GM21526 (cell line): ENCODE measurements at regions not wholly inside any gene's neighbourhood (a gene's known extent, or its start where the extent isn't known, plus 50 kb on each side); places are given as distances from the start of the nearest gene placed in this dataset.

Experiments used
- ATAC-seq: cut with Tn5 transposase; IDR thresholded peaks from one replicate; pipeline ENCODE4 v1.9.1; 2021; ENCODE audit warnings: moderate library complexity; ENCODE audit not compliant: unreplicated experiment, low FRiP score

DNA sequence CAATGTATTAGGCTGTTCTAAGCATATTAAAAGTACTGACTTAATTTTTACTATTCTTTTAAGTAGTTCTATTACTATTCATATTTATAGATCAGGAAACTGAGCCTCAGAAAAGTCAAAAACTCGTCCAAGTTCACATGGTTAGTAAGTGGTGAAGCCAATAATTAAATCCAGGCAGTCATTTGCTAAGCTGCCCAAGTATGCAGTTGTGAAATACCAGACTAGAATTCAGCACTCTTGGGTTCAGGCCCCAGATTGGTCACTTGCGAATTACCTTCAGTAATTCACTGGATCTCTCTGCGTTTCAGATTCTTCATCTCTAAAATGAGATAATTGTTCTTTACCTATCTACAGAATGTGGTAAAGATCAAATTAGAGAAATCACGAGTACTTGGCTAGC, 161.9 kb upstream of the CADPS start:
- ATAC-seq, result no peak

DNA sequence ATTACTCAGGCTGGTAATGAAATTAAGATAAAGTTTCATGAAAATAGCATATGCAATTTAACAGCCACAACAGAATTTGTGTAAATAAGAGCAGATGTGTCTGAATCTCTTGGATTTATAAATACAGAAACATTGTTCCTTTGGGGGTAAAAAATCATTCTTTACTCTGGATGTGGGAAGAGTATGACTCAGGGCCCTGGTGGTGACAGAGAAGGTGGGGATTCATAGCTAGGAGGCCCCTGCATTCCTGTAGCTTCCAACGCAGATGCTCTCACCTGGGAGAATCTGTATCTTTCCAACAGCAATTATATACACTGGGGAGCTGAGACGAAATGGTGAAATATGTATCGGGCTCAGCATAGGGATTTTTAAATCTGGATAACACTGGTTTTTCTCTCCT, 167.6 kb upstream of the CADPS start:
- ATAC-seq, result no peak

DNA sequence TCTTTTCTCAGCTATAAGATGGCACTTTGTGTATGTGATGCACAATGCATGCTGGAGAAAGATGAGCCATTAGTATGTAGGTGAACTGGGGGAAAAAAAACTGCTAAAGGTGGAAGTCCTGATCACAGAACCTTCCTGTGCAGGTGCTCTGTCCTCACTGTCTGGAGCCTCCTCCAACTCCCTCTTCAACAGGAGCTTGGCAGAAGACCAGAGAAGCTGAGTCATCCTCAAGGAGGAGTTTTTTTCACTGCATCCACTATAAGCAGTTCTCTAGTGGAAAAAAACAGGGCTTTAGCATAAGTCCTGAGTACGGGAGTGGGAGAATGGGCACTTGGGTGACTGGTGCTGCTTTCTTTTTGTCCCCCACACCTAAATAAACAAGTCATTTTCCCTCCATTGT, 168.4 kb upstream of the CADPS start:
- ATAC-seq, result no peak

DNA sequence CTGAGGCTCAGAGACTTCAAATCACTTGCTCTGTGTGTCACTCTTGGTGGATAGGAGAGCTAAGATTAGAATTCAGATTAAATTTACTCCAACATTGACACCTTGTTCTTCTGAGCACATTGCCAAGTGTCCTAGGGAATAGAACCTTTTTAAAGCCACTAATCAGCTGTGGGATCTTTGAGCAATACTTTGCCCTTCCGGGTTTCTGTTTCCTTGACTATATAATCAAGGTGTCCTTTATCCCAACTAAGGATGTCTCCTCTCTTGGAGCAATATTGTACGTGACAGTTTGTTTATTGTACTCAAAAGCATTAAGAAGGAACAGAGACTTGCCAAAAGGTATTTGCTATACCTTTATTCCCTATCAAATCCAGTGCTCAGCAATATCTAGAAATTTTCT, 170.9 kb upstream of the CADPS start:
- no peak for ATAC-seq

DNA sequence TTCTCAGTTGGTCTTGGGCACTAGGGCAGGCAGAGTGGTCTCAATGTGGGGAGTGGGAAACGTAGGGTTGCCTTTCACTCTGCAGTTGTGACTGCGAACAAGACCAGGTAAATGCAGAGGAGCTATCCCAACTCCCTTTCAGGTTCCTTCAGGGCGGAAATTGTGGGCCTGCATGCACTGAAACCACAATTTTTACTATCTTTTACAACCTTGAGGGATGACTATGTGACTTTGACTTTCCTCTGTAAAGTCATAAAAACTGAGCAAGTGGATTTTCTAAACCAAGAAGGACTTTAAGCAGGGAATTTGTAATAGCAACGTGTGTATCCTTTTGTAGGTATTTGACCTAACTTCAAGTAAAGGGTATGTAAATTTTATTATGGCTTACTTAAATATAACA, 171.4 kb upstream of the CADPS start:
- ATAC-seq, result no peak

DNA sequence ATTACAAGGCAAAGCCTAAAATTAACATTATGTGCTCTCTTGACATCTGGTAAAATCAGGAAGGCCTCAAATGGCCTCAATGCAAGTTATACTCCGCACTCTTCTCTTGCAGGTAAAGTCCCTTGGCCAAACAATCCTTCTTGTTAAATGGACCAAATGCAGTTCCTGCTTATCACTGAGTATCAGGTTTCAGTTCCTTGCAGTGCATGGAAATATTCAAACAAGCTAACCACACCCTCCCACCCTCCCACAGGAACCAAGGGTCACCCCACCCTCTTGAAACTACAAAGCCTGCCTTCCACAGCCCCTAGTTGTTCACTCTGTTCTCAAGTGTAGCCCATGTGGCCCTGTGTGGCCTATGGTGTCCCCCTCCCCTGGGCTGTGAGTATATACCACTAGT, 171.9 kb upstream of the CADPS start:
- no peak for ATAC-seq

DNA sequence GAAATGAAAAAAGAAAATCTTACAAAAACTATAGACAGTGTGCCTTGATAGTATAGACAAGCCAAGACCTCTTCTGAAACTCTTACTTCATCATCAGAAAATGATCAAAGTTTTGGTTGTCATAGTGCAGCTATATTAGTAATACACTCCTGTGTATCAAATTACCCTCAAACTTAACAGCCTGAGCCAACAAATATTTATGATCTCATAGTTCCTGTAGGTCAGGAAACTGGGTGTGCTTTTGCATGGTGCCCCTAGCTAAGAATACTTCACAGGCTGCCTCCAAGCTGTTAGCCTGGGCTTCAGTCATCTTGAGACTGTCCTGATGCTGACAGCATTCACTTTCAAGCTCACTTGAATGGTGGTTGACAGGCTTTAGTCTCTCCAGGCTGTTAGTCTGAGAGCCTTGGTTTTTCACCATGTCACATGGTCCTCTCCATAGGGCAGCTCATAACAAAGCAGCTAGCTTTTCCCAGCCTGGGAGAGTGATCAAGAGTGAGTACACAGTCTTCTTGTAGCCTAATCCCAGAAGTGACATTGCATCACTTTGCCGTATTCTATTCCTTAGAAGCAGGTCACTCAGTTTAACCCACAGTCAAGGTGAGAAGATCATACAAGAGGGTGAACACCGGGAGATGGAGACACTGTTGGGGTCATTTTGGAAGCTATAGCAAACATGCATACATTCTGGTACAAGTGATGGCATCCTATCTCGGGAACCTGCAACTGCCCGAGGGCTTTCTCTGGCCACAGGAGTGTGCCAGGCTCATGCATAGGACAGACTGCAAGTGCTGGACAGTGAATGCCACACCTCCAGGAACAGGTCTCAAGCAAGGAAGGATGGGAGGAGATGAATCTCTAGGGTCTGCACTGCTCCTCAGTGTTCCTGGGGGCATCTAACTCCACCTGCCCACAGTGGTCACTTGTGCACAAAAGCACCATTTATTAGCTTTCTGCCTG, 173.4 kb upstream of the CADPS start:
- ATAC-seq, result no peak

DNA sequence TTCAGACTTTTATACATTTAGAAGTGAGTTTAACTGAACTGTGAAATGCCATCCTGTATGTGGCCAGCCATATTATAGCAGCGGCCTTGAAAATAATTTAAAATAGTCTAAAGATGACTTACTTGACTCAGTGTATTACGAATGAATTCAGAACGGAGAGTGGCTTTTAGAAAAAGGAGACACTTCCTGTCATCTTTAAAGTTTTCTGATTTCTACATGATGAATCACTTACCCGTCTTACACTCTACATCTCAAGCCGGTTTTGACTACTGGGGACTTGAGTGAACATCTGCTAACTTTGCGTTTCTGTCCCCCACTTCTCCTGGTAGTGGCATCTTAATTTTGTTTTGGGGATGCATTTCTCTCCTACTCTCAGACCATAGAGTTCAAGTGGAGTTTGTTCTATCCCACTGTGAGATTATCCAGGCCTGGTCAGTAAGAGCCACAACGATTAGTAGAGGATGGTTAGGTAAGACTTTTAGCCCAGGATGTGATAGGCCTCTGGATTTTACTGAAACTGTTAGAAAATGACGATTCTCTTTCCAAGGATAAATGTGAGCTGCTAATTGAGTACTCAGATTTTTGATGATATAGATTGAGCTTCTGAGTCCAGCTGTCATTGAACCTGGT, 175.4 kb upstream of the CADPS start:
- no peak for ATAC-seq

DNA sequence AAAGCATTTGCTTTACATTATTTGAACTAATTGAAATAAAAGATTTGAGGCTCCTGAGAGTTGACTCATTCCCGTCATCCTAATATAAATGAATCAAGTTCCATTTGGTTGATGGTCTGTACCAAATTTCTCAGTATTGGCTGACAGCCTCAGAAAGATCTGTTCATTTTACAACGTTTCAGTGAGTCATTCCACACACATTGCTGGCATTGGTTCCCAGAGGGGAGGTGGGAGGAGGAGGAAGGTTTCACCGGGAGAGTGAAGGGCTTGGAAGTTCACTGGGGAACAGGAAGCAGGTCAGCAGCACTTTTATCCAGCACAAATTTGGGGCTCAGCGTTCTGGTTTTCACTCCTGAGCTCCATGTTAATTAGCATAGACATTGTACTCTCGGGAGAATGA, 176.7 kb upstream of the CADPS start:
- no peak for ATAC-seq

DNA sequence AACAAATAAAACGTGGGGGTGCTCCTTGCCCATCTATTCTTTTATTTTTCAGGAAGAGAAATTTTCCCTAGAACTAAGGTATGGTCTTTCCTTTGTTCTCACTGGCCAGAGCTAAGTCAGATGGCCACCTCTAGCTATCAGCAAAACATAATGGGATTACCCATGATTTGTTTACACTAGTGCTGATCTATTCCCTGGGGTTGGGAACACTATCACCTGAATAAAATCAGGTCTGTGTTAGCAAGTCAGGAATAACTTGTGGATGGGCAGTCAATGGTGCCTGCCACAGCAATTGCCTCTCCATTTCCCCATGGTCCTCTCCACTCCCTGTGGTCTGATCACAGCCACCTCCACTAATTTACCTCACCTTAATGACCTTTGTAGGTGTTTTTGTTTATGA, 181.7 kb upstream of the CADPS start:
- ATAC-seq, result no peak

DNA sequence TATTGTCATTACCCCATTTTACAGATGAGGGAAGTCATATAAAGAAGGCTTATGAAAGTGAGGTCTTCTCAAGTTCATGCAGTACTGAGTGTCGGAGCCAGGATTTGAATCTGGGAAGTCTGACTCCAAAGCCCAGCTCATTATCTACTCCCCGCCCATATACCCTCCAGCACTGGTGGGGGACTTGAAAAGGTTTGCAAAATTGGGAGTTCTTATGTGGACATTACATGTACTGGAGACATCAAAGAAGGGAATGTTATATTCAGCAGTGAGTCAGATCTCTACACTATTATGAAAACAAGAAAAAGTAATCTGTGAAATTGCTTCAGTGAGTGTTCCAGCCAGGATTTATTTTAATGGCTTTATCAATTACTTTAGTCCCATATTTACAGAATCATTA, 185.2 kb upstream of the CADPS start:
- no peak for ATAC-seq

DNA sequence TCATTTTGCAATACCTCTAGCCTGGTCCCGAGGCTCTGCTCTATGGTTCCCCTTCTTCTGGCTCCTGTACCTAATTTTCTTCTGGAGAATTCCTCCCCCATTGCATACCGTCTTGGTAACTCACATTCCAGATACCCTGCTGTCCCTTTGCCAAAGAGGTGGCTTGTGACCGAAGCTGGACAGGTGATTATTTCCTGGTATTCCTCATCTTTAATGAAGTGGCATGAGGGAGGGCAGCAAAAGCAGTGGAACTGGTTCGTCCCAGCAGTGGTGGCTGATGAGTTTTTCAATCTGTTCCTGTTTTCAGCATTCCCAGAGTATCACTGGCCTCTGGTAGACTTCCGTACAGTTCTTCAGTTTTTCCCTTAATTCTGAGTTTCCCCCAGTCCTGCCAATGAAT, 186.2 kb upstream of the CADPS start:
- ATAC-seq, result no peak

DNA sequence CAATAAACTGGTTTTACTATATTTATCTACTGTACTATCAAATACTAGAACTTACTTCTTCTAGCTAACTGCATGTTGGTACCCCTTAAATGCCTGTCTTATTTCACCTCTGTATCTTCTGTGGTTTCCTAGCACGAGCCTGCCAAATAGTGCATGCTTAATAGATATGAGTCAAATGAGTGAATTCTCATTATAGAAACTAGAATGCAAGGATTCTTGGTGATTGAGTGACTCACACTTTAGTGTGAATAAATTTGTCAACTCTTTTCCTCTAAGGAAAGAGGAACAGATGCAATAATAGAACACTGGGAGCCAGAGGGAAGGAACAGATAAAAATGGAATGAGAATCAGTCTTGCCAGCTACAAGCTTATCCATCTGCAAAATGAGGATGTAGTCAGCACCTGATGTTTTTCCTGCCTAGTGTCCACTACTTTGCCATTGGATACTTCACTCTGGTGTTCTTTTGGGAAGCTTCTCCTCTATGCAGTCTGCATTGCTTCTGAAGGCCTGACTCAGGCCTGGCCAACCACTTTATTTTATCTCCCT, 189.1 kb upstream of the CADPS start:
- no peak for ATAC-seq

DNA sequence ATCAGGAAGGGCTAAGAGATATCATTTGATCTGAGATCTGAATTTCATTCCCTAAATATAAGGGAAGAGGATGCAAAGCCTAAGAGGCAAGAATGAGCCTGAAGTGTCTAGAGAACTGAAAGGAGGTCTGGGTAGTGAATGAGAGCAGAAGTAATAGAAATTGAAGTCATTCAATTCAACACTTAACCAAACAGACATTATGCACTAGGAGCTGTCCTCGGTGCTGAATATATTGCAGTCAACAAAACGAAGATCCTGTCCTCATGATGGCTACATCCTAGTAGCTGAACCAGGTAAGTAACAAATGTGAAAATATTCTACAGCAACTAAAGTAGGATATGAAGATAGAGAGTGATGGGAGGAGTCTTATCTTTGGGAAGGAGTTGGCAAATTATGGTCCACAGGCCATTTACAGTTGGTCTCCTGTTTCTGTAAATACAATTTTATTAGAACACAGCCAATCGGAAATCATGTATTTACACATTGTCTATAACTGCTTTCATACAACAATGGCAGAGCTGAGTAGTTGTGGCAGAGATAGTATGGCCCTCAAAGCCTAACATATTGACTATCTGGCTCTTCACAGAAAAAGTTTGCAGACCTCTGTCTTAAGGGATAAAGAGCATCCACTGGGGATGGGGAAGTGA, 192.9 kb upstream of the CADPS start:
- no peak for ATAC-seq

DNA sequence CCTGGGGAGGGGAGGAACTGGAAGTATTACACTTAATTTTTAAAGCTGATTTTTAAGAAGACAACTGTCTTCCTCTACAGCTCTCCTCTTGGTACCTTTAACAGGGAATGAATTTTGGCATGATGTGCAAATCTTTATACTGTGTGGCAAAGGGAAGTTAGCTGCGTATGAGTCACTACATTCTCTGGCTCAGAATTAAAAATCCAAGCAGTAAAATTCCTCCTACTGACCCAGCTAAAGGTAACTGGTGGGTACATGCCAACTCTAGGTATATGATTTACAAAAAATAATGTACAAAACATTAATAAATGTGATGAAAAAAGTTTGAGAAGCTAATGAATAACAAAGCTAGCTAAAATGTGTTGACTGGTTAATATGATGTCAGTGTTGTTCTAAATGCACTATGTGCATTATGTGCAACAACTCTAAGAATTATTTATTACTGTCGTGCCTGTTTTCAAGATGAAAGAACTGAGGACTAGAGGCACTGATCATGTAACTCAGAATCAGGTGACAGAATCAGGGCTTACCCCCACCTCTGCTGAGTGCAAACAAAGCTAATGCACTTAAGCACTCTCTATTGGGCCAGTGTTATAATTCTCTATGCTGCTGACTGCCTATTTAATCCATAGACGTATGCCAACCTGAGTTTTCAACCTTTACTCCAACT, 194.7 kb upstream of the CADPS start:
- ATAC-seq, result no peak

DNA sequence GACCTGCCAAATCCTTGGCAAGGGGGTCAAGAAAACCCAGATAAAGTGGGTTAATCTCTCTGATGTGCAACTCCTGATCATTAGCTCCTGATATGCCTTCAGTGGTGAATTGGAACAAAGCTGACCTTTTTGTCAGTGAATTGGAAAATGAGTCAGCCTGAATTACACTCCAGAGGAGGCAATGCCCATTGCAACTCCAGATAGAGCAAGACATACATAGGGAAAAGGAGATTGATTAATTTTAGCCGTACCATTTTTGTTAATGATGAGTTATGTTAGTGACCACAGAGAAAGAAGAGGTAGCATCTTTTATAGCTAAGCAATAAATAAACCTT, 195.2 kb upstream of the CADPS start:
- ATAC-seq, result no peak

DNA sequence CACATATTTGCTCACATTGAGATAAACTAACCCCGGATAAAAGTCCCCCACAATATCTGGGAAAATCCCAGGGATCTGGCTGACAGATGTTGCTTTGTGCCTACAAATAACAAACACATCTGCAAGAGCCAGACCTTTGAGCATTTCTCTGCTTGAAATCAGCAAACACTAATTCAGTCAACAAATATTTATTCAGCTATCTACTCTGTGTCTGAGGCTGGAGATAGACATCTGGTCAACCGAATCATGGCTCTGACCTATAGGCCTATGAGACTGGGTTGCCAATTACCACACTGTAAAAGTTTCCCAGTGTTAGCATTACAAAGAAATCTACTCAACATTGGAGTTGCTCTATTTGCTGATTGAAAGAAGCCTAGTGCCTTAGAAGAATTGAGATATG, 201.1 kb upstream of the CADPS start:
- ATAC-seq, result no peak

DNA sequence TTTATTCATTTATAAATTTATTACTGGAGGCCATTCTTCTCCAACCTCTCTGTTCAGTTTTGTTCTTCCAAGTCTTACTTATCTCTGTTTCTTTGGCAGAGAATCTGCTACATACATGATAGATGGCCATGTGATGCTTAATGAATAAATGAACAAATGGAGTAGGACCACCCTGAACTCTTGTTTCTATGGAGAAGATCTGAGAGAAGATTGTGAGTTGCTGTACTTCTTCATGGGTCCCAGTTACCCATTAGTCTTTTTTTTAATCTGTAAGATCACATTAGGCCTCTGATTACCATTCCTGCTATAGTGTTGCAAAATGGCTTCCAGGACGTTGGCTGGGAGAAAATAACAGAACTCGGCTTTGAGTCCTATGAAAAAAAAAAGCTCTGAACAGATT, 191.9 kb upstream of the SYNPR start:
- ATAC-seq, result no peak

DNA sequence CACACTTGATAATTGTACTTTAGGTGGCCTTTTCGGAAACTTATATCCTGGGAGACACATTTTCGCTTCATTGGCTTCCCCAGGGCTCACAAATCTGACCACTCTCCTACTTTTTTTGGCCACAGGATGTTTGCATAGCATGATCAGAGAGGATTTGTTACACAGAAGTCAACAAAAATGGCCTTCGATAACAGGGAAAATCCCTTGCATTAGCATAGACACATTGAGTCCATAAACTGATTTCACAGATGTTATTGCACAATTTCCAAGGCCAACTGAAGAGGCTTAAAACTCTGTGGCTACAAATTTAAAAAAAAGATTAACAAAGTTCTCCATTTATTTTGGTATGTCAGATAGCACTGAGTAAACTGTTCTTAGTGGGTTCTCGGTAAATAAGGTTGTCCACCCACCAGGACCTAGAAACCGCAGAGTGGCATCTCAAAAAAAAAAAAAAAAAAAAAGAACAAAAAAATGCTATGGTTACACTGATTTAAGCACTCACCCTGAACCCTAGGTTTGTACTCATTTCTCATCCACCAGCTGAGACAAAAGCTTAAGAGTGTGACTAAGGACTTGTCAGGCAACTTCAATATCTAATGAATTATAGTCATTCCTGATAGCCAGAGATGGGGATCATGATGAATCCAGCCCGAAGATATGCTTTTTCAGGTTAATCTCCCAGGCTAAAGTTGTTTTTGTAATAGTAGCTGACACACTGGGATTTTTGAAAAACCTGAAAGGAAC, 188.9 kb upstream of the SYNPR start:
- no peak for ATAC-seq

DNA sequence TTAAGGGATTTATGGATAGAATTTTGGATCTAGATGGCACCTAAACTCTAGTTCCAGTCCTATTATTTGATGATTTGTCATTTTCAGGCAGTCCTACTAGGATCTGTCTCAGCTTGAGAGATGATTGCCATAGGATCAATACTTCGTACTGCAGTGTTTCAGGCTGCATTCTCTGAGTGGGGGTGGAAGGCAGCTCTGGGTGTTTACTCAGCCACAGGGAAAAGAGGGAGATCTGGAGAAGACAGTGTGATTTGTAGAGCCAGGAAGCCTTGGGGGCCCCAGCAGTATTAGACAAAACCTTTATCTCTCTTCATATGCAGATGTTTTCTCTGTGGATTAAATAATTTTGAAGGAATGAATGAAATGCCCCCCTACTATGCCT, 188.4 kb upstream of the SYNPR start:
- ATAC-seq, result no peak
